Globus pallidus (tissue), 1 donor: ENCODE measurements at regions not wholly inside any gene's neighbourhood (a gene's known extent, or its start where the extent isn't known, plus 50 kb on each side); places are given as distances from the start of the nearest gene placed in this dataset.
"Not testable (repeated sequence)": the region's sequence is repeated elsewhere in the genome, so short reads cannot be mapped to it uniquely, and the experiment has no call there.

ENCODE experiments used
- DNase-seq: peaks from one replicate; pipeline ENCODE4 v3.0.0-alpha.2; 2015; ENCODE audit warnings: low spot score

DNA sequence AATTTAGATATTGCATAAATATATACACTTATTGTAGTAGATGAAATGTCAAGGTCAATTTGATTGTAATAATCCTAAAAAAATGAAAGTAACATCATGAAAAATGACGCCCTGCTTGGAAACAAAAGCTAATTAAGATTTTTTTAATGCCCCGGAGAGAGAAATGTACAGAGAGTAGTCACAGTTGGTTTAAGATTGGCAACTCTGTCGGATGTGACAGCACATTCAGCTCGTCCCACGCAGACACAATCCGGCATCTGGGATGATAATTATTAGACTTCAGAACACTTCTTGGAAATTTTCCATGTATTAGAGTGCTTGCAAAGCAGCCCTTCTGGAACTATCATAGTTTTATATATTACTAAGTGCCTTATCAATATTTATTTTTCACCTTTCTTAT lies 478.0 kb downstream of the PDHA2 start:
- no peak for DNase-seq

DNA sequence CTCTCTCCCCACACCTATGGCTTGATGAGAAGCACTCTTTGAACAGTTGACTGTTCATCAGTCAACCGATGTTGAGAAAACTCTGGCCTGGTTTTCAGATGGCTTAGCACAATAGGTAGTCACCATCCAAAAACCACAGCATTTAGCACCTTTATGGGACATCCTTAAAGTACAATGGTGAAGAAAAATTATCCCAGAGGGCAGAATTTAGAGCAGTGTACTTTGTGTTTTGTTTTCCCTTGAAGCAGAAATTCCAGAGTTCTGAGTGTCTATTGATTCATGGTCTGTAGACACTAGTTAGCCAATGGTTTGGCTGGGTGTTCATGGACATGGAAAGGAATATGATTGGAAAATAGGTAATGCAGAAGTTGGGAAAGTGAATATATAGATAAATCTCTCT lies 487.0 kb downstream of the PDHA2 start:
- no peak for DNase-seq

DNA sequence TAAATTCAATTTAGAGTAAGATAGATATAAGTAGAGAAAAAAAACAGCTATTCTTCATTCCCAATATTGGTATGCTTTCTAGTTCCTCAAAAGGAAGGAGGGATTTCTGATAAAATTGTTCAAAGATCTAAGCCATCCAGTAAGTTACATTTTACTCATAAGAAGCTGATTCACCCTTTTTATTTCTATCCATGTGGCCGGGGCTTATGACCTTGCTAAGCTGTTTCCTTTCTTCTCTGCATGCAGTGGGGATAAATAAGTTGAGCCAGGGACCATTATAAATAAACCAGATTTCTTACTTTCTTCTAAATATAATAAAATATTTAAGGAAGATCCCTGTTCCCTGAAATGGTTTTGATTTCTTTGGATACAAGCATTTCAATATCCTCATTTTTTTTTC lies 502.3 kb downstream of the PDHA2 start:
- no peak for DNase-seq

DNA sequence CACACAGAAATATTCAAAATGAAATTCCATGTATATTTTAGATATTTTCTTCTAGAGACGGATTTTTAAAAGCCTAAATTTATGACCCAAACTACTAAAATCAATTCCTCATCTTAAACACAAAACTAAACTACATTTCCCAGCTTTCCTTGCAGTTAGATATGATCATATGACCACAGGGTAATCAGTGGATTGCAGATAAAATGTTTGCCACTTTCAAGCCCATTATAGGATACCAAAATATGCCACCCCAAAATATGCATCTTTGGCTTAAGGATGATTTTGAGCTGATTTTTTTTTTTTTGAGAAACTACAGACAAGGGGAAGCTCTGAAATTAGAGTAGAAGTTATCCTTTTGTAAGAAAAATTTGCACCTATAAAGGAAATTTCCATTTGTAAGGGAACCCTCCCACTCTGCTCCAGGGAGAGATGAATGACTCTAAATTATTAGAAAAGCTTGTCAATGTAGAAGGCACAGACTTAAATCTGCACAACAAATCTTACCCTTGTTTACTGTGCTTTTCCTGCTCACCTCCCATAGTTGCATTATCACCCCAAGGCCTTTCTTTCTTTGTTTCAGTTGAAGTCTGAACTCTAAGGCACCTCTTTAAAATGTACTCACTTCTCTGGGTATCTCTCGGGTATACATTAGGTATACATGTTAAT lies 503.0 kb downstream of the PDHA2 start:
- no peak for DNase-seq

DNA sequence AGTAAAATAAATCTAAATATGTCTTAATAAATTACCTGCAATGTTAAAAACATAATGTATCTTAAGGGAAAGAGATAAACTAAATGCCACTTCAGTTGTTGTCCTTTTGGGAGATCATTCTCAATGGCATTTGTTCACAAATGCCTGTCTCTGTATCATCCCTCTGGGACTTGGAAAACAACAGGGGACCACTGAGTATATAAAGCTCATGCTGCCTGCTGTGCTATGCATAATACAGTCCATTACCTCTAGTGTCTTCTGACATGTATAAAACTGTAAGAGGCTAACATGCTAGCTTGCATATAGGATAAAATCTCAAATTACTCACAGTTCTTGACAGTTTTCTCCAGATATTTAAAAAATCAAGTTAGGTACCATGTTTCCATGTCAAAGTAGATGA lies 503.9 kb downstream of the PDHA2 start:
- DNase-seq, result no peak

DNA sequence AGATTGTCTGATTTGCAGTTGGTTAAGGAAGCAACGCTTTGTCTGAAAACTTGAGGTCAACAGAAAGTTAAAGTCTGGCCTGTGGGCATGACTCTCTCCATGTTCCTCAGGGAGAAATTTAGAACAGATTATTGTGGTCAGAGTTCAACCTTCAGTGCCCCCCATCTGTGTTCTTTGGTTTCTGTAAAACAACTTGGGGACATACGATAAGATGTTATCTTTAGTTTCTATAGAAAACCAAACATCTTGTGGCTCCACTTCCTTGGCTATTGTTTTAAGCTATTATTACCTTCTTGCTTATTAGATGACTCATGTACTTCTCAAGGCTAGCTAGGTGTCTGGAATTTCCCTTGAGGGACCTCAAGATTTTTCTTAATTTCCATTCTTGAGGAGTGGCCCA lies 507.7 kb downstream of the PDHA2 start:
- no peak for DNase-seq

DNA sequence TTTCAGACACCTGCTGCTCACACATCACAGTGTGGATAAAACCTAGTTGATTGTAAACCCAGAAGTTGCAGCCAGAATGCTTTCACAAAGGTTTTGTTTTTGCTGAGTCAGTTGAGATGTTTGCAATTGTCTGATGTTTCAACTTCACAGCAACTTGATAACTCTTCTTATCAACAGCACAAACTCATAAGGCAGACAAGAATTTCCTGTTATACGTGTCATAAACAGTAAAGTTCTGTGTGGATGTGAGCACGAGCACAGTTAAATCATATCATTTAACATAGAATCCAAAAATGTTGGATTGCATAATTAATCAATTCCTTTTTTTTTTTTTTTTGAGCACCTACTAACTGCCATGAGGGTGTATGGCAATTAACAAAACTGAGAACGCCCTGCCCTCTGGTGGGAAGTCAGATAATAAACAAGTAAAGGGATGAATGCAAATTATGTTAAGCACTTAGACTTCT lies 512.2 kb downstream of the PDHA2 start:
- DNase-seq, result peak; percentile 33

DNA sequence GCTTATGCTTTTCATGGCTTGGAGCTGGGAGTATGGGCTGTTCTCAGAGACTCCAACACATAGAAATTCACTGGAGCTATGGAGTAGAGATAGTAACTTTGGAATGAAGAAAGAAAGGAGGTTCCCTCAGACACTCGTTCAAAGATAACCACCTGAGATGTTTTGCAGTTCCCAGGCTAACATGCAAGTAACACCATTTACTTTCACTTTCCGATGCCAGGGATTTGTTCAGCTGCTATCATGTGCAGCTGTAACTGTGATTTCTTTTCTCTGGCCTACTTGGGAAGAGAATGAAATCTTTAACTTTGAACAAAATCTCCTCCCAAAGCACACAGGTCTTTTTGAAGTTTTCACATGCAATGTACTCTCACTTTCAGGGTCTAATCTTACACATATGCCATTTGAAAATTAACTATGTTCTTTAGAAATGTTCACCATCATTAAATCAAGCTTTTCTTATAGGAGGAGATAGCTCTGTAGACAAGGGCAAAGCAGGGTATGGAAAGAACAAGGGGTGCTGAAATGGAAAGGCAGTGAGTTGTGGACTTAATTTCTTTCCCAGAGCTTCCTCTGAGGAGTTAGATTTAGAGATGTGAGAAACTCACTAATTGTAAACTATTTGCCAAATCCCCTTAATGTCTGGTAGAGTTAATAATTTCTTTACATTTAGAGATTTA lies 514.3 kb downstream of the PDHA2 start:
- peak; percentile 7 for DNase-seq

DNA sequence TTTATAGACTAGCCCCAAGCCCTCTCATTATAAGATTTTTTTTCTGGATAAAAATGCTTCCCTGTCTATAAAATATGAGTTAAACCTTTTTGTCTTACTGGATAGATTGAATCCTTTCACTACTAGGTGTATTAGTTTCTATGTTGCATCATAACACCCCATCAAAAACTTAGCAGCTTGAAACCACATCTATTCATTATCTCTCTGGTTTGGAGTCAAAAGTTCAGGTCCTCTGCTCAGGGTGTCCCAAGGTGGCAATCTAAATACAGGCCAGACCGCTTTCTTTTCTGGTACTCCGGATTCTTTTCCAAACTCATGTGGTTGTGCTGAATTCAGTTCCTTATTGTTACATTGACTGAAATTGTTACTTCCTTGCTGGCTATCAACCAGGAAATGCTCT lies 515.5 kb downstream of the PDHA2 start:
- no peak for DNase-seq

DNA sequence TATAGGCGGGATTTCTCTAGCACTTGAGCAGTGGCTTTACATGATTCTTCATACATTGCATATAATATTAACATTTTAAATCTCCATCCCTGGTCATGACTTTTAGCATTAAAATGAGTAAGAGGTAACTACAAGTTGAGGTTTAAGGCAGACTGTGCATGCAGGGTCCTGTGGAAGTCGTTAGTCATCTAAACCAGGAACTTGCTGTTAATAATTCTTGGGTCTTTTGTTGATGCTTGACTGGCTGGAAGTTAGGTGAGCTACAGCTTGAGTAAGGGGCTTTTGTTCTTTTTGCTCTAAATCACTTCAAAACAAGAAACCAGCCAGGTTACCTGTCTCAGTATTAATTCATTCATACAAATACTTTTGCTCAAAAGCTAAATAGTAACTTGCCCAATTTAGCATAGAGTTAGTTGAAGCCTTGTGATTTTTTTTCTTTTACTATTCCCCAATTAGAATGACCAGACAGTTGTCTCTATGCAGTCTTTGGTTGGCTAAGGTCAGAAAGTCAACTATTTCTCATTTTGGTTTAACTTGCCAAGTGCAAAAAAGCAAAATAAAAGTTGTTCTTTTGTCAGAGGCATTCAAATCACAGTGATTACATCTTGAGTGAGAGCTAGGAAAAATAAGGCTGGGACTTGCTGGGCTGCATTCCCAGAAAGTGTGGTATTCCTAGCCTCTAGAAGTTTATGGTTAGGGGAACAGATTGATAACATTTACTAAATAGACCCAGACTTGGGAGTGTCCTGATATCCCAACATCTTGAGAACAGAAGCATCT lies 516.9 kb downstream of the PDHA2 start:
- no peak for DNase-seq

DNA sequence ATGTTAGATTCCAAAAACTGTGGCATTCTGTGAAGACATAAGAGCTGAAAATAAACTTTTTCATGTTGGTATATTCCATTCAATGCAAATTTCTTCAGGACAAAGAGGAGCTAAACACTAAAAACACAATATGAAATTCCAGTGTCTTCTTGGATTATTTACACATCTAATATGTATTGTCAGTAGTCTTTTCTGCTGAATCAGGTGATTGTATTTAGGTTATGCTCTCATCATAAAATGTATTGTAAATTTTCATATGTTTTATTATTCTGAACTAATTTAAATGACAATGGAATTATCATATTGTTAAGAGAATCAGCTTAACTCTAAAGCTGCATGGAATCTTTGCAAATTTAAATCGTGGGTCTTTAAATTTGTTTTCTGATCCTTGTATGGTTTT lies 526.7 kb downstream of the PDHA2 start:
- no peak for DNase-seq

DNA sequence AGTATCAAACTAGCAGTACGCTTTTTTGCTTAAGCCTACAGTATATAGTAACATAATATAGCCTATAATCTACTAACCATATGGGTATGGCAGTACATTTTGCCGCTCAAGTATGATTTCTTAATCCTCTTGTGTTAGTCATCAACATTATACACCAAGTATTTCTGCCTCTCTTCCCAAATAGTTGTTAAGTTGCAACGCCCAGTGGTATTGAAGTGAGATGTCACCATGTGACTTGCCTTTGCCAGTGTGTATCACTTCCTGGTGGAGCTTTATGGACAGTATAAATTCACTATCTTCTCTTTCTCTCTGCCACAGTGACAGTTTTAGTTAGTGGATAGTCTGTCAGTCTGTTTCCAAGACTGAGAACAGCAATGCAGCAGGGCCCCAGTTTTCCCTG lies 535.5 kb downstream of the PDHA2 start:
- no peak for DNase-seq

DNA sequence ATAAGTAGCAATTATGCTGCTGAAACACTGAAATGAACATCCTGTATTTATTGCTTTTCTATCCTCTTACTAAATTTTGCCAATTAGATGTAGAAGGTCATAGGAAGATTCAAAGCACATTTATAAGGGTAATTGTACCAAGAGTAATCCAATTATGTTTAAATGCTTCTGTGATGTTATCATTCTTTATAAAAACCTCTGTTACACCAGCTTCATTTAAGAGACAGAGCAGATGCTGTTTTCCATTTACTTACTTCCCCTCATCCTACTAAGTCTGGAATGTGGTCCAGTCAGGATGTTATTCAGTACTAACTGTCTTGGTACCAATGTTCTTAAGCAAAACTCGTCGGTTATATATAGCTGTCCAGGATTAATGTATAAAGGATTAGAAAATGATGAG lies 539.6 kb downstream of the PDHA2 start:
- no peak for DNase-seq

DNA sequence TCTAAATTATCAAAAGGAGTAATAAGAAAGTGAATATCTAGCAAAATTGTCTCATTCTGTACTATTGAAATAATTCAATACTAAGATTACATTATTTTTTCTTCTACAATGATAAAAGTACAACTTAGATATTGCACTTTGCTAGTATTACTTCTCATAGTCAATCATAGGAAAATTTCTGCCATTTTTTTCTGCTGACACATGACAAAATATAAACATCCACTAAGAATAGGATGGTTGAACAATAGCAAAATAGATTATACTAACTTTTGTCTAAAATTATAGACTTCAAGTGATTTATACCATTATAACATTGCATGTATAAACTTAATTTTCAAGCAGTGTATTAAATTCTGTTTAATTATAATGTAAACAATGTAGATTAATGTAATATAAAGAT lies 540.2 kb downstream of the PDHA2 start:
- DNase-seq, result no peak

DNA sequence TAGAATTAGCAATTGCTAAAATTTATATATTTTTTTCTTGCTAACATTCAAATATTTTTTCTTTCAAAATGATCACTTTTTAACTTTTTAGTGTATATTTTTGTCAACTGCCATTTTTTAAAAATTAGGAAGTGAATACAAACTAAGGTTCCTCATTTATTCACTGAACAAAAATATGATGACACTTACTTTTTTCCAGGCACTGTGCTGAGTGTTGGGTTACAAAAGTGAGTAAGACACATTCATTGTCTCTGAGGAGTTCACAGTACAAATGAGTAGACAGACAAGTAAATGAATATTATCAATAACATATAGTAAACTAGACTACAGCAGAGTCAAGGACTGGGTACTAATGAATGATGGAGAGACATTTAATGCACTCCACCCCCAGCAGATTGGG lies 543.5 kb downstream of the PDHA2 start:
- DNase-seq, result no peak

DNA sequence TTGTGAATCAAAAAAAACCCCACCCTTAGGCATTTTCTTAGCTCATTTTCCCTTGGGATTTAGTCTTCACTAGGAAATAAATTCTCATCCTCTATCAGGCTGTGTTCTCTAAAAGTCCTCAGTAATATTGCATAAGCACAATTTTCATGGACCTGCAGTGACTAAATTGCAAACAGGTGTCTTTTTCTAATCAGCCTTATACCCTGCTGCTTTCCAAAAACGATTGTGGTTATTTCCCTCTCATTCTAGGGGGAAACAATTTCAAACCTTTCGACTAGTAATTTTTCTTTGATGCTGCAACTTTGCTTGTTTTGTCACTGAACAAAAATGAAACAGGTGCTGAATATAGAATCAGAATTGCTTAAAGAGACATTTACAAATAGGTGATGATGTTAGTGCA lies 549.9 kb downstream of the PDHA2 start:
- DNase-seq, result no peak

DNA sequence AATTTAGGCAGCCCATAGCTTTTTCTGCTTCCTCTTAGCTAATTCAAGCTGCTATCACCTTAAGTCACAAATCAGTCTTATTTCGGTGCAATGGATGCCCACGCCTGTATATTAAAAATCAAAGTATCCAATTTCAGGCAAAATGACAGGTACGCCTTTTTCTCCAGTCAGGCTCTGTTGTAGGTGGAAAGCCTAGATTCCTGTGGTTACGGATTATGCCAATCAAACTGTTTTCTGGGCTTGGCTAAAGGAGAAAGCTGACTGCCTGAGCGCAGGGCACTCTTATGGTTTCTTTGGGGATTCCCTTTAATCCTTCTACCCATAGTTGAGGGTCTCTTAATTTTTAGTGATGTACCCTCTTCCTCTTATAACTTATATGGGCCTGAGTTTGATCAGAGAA lies 550.5 kb downstream of the PDHA2 start:
- DNase-seq, result no peak

DNA sequence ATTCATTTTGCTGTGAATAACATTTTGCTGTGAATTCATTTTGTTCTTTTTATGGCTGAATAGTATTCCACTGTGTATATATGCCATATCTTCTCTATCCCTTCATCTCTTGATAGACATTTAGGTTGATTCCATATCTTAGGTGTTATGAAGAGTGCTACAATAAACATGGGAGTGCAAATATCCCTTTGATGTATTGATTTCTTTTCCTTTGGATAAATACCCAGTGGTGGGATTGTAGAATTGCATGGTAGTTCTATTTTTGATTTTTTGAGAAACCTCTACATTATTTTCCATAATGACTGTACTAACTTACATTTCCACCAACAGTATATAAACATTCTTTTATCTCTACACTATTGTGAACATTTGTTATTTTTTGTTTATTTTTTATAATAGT lies 555.9 kb downstream of the PDHA2 start:
- DNase-seq, result no peak

DNA sequence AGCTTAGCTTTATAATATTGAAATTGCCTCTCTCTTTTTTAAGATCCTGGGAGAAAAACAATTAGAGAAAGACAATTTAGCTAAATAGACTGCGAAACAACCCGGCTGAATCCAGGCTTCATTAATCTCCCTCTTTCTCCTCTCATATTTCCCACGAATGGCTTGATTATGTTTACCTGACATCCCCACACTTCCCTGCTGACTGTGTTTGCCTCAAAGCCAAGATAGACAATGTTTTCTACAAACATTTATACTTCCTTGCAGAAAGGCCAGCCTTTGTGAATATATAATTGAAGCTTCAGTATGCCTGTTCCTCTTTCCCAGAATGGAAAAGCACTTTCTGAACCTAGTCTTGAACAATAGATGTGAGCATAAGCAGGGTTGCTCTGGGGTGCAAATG lies 566.8 kb downstream of the PDHA2 start:
- DNase-seq, result no peak

DNA sequence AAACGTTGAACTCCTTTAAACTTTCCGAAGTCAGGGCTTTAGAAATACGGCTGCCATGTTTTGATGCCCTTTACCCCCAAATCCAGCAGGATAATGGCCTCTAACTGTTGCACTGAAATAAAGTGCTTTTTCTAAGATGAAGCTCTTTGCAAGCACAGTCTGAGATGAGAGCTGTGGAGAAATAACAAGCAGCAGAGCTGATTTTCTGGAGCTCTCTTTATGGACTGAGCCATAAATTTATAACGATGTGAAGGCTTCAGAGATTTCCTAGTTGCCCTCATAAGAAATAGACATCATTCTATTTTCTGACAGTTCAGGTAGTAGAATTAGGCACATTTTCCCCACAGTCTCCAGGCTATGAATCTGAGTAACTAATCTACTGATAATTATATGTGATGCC lies 567.3 kb downstream of the PDHA2 start:
- no peak for DNase-seq

DNA sequence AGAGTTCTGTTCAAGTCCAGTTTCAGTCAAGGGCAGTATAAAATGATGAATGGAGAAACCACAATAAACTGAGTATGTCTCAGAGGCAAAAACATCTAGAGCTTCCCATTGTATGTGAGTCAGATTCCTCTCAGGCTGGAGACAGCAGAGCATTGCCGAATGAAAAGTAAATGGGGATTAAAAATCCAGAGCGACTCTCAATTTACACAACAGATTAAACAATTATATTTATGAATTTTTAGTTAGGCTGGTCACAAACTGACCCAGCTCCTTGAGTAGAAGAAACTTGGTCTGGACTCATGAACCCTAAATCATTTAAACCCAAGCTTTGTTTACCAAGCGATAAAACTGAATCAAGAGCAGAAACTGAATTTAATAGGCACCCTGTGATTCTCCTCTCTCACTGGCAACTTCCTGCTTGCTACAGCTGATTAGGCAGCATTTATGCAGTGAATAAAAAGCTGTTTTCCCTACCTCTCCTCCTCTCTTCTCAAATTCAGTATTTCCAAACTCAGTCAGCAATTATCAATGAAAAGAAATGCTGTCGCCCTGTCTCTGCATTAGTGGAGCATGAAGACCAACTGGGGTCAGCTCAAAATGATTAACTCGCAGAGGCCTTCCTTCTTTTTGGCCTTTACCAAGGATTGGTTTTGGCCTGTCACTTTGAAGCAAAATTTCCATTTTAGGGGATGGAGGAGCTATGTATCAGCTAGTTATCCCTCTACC lies 568.0 kb downstream of the PDHA2 start:
- DNase-seq, result peak; percentile 2

DNA sequence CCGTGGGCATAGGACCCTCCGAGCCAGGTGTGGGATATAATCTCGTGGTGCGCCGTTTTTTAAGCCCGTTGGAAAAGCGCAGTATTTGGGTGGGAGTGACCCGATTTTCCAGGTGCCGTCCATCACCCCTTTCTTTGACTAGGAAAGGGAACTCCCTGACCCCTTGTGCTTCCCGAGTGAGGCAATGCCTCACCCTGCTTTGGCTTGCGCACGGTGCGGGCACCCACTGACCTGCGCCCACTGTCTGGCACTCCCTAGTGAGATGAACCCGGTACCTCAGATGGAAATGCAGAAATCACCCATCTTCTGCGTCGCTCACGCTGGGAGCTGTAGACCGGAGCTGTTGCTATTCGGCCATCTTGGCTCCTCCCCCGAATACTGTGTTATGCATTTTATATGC lies 575.0 kb downstream of the PDHA2 start:
- DNase-seq, result not testable (repeated sequence)

DNA sequence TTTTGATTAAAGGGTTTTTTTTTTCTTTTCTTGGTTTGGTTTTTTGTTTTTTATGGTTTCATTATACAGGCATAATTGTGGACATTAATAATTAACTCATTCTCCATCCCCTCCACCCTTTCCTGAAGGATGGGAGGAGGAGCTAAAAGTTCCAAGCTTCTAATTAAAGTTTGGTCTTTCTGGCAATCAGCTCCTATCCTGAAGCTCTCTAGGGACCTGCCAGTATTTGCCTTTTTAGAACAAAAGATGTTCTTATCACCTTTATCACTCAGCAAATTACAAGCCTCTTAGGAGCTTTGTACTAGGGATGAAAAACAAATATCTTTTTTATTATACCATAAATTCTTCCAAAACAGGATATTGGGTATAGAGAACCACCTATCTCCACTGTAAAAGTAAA lies 589.8 kb downstream of the PDHA2 start:
- no peak for DNase-seq
